GM18499 (cell line): ENCODE measurements at regions not wholly inside any gene's neighbourhood (a gene's known extent, or its start where the extent isn't known, plus 50 kb on each side); places are given as distances from the start of the nearest gene placed in this dataset.
A peak's percentile ranks its signal among the peaks of the same experiment; 100 is the strongest.

Experiments
- ATAC-seq: cut with Tn5 transposase; IDR thresholded peaks from one replicate; pipeline ENCODE4 v1.9.1; 2021; ENCODE audit warnings: moderate number of reproducible peaks; ENCODE audit not compliant: insufficient read depth, unreplicated experiment

GRCh38 chr9:115208501-115208900 is 90.5 kb upstream of the TNC start:
- no peak for ATAC-seq

GRCh38 chr9:115209601-115210306 is 91.8 kb upstream of the TNC start:
- peak; percentile 65 for ATAC-seq

- ATAC-seq, result no peak
These were observed 92.7 kb upstream of the TNC start for GRCh38 chr9:115210699-115211098.

GRCh38 chr9:115211413-115212124 is 93.6 kb upstream of the TNC start:
- peak; percentile 54 for ATAC-seq

GRCh38 chr9:115212125-115212605 is 94.2 kb upstream of the TNC start:
- no peak for ATAC-seq

- ATAC-seq, result no peak
These were observed 94.9 kb upstream of the TNC start for GRCh38 chr9:115212832-115213231.

- ATAC-seq, result no peak
These were observed 95.9 kb upstream of the TNC start for GRCh38 chr9:115213818-115214334.

- no peak for ATAC-seq
These were observed 98.9 kb upstream of the TNC start for GRCh38 chr9:115216873-115217272.

GRCh38 chr9:115220319-115221005 is 102.5 kb upstream of the TNC start:
- no peak for ATAC-seq

GRCh38 chr9:115223471-115223870 is 105.5 kb upstream of the TNC start:
- ATAC-seq, result no peak

- no peak for ATAC-seq
These were observed 107.6 kb upstream of the TNC start for GRCh38 chr9:115225459-115226116.

GRCh38 chr9:115226152-115226551 is 108.2 kb upstream of the TNC start:
- no peak for ATAC-seq

- no peak for ATAC-seq
These were observed 111.5 kb upstream of the TNC start for GRCh38 chr9:115229496-115229895.

GRCh38 chr9:115230924-115231515 is 113.1 kb upstream of the TNC start:
- no peak for ATAC-seq

GRCh38 chr9:115232181-115232774 is 114.3 kb upstream of the TNC start:
- no peak for ATAC-seq

GRCh38 chr9:115234094-115234493 is 116.1 kb upstream of the TNC start:
- ATAC-seq, result no peak

- no peak for ATAC-seq
These were observed 117.3 kb upstream of the TNC start for GRCh38 chr9:115235221-115235620.

- no peak for ATAC-seq
These were observed 119.5 kb upstream of the TNC start for GRCh38 chr9:115237385-115237998.

GRCh38 chr9:115240676-115241075 is 122.7 kb upstream of the TNC start:
- ATAC-seq, result no peak
